ENCODE measurements at regions not wholly inside any gene's neighbourhood (a gene's known extent, or its start where the extent isn't known, plus 50 kb on each side); places are given as distances from the start of the nearest gene placed in this dataset.
A peak's percentile ranks its signal among the peaks of the same experiment; 100 is the strongest.
"Not testable (repeated sequence)": the region's sequence is repeated elsewhere in the genome, so short reads cannot be mapped to it uniquely, and the experiment has no call there.

GRCh38 chr21:35178827-35179226 is 129.7 kb upstream of the RUNX1 start:
- peaks cover 23 to 25% of the 10 kb centered on the region in 2 donors for H3K9me3 Mint-ChIP-seq
- ATAC-seq (replicated peaks) (peak; percentile 75 to 81), DNase-seq (no peak)
- peak overlapping the region in 1 of 2 donors; percentile 18 for H3K4me3 Mint-ChIP-seq
- peak overlapping the region; percentile 48 for H3K27ac Mint-ChIP-seq
- peaks cover 10 to 39% of the 10 kb centered on the region in 2 donors for H3K4me1 Mint-ChIP-seq
- H3K27me3 Mint-ChIP-seq, result no peaks in the 10 kb centered on the region
- peaks cover 8 to 18% of the 10 kb centered on the region in 2 donors for H3K36me3 Mint-ChIP-seq

- H3K27ac Mint-ChIP-seq, result no peak overlapping the region
Measured at GRCh38 chr21:35178098-35178497, 129.0 kb upstream of the RUNX1 start.

GRCh38 chr21:35172231-35172630 is 123.1 kb upstream of the RUNX1 start:
- Mint-ChIP-seq H3K36me3 (peaks cover 4 to 8% of the 10 kb centered on the region in 2 donors), H3K4me1 (peaks cover 23 to 28% of the 10 kb centered on the region in 2 donors), H3K9me3 (peaks cover 14 to 17% of the 10 kb centered on the region in 2 donors), H3K27ac (no peak overlapping the region), H3K27me3 (no peaks in the 10 kb centered on the region), H3K4me3 (no peak overlapping the region)
- ATAC-seq (replicated peaks) (peak; percentile 54 to 69), DNase-seq (no peak)

More at GRCh38 chr21:35178098-35178497, 129.0 kb upstream of the RUNX1 start:
- peaks cover 18 to 20% of the 10 kb centered on the region in 2 donors for H3K9me3 Mint-ChIP-seq
- peaks cover 10 to 40% of the 10 kb centered on the region in 2 donors for H3K4me1 Mint-ChIP-seq
- peaks cover 8 to 14% of the 10 kb centered on the region in 2 donors for H3K36me3 Mint-ChIP-seq
- ATAC-seq (replicated peaks) (no peak), DNase-seq (no peak)
- no peaks in the 10 kb centered on the region for H3K27me3 Mint-ChIP-seq
- H3K4me3 Mint-ChIP-seq, result no peak overlapping the region

GRCh38 chr21:35171385-35171784 is 122.3 kb upstream of the RUNX1 start:
- Mint-ChIP-seq H3K4me1 (peaks cover 23 to 28% of the 10 kb centered on the region in 2 donors), H3K9me3 (peaks cover 12 to 14% of the 10 kb centered on the region in 2 donors), H3K27me3 (no peaks in the 10 kb centered on the region), H3K36me3 (peaks cover 4 to 5% of the 10 kb centered on the region in 2 donors), H3K4me3 (no peak overlapping the region), H3K27ac (no peak overlapping the region)
- ATAC-seq (replicated peaks), result no peak
- DNase-seq, result no peak

- Mint-ChIP-seq H3K4me3 (no peak overlapping the region), H3K9me3 (peaks cover 7 to 11% of the 10 kb centered on the region in 2 donors), H3K27me3 (no peaks in the 10 kb centered on the region), H3K27ac (no peak overlapping the region), H3K4me1 (peaks cover 23 to 28% of the 10 kb centered on the region in 2 donors), H3K36me3 (no peaks in the 10 kb centered on the region)
- DNase-seq (no peak), ATAC-seq (replicated peaks) (no peak)
Measured at GRCh38 chr21:35170818-35171217, 121.7 kb upstream of the RUNX1 start.

GRCh38 chr21:35170244-35170643 is 121.1 kb upstream of the RUNX1 start:
- no peak overlapping the region for H3K27ac Mint-ChIP-seq
- H3K27me3 Mint-ChIP-seq, result no peaks in the 10 kb centered on the region
- H3K4me3 Mint-ChIP-seq, result no peak overlapping the region
- H3K9me3 Mint-ChIP-seq, result peaks cover 4 to 11% of the 10 kb centered on the region in 2 donors
- H3K4me1 Mint-ChIP-seq, result peaks cover 23 to 28% of the 10 kb centered on the region in 2 donors
- DNase-seq (no peak), ATAC-seq (replicated peaks) (peak; percentile 68 to 69)
- H3K36me3 Mint-ChIP-seq, result peaks cover 0 to 2% of the 10 kb centered on the region in 2 donors

GRCh38 chr21:35169574-35169973 is 120.5 kb upstream of the RUNX1 start:
- ATAC-seq (replicated peaks) (no peak), DNase-seq (no peak)
- Mint-ChIP-seq H3K36me3 (peaks cover 0 to 4% of the 10 kb centered on the region in 2 donors), H3K27me3 (no peaks in the 10 kb centered on the region), H3K4me3 (no peak overlapping the region), H3K27ac (no peak overlapping the region), H3K4me1 (peaks cover 23 to 28% of the 10 kb centered on the region in 2 donors), H3K9me3 (peaks cover 0 to 9% of the 10 kb centered on the region in 2 donors)

- no peak overlapping the region for H3K27ac Mint-ChIP-seq
- peaks cover 0 to 4% of the 10 kb centered on the region in 2 donors for H3K36me3 Mint-ChIP-seq
- peaks cover 23 to 28% of the 10 kb centered on the region in 2 donors for H3K4me1 Mint-ChIP-seq
- no peaks in the 10 kb centered on the region for H3K27me3 Mint-ChIP-seq
- ATAC-seq (replicated peaks), result no peak
- DNase-seq, result no peak
- H3K9me3 Mint-ChIP-seq, result peaks cover 0 to 9% of the 10 kb centered on the region in 2 donors
- H3K4me3 Mint-ChIP-seq, result no peak overlapping the region
Measured at GRCh38 chr21:35168735-35169134, 119.6 kb upstream of the RUNX1 start.

- peaks cover 0 to 4% of the 10 kb centered on the region in 2 donors for H3K36me3 Mint-ChIP-seq
- ATAC-seq (replicated peaks), result no peak
- DNase-seq, result no peak
- H3K27ac Mint-ChIP-seq, result no peak overlapping the region
- H3K4me1 Mint-ChIP-seq, result peaks cover 3 to 5% of the 10 kb centered on the region in 2 donors
- no peaks in the 10 kb centered on the region for H3K27me3 Mint-ChIP-seq
- H3K9me3 Mint-ChIP-seq, result peaks cover under 1 to 5% of the 10 kb centered on the region in 2 donors
- no peak overlapping the region for H3K4me3 Mint-ChIP-seq
Measured at GRCh38 chr21:35164971-35165483, 115.9 kb upstream of the RUNX1 start.

GRCh38 chr21:35164380-35164779 is 115.3 kb upstream of the RUNX1 start:
- Mint-ChIP-seq H3K27me3 (no peaks in the 10 kb centered on the region), H3K9me3 (peaks cover 6 to 8% of the 10 kb centered on the region in 2 donors)

GRCh38 chr21:35163411-35163810 is 114.3 kb upstream of the RUNX1 start:
- no peak for DNase-seq
- no peaks in the 10 kb centered on the region for H3K4me1 Mint-ChIP-seq
- no peaks in the 10 kb centered on the region for H3K27me3 Mint-ChIP-seq
- peaks cover 0 to 4% of the 10 kb centered on the region in 2 donors for H3K36me3 Mint-ChIP-seq
- H3K27ac Mint-ChIP-seq, result no peak overlapping the region
- H3K9me3 Mint-ChIP-seq, result peaks cover 6 to 10% of the 10 kb centered on the region in 2 donors
- ATAC-seq (replicated peaks), result no peak
- no peak overlapping the region for H3K4me3 Mint-ChIP-seq

More at GRCh38 chr21:35164380-35164779, 115.3 kb upstream of the RUNX1 start:
- Mint-ChIP-seq H3K4me1 (peaks cover 0 to 5% of the 10 kb centered on the region in 2 donors), H3K36me3 (peaks cover 0 to 4% of the 10 kb centered on the region in 2 donors), H3K4me3 (no peak overlapping the region), H3K27ac (no peak overlapping the region)
- DNase-seq, result no peak
- no peak for ATAC-seq (replicated peaks)

- no peak for DNase-seq
- Mint-ChIP-seq H3K4me3 (no peak overlapping the region), H3K27me3 (no peaks in the 10 kb centered on the region), H3K27ac (no peak overlapping the region), H3K9me3 (peaks cover 9 to 11% of the 10 kb centered on the region in 2 donors), H3K4me1 (no peaks in the 10 kb centered on the region), H3K36me3 (peaks cover 0 to 4% of the 10 kb centered on the region in 2 donors)
- no peak for ATAC-seq (replicated peaks)
Measured at GRCh38 chr21:35162831-35163230, 113.7 kb upstream of the RUNX1 start.

- DNase-seq (no peak), ATAC-seq (replicated peaks) (no peak)
- H3K27me3 Mint-ChIP-seq, result no peaks in the 10 kb centered on the region
- no peak overlapping the region for H3K4me3 Mint-ChIP-seq
- H3K9me3 Mint-ChIP-seq, result peaks cover 16 to 18% of the 10 kb centered on the region in 2 donors
- no peak overlapping the region for H3K27ac Mint-ChIP-seq
- peaks cover 4 to 7% of the 10 kb centered on the region in 2 donors for H3K36me3 Mint-ChIP-seq
- no peaks in the 10 kb centered on the region for H3K4me1 Mint-ChIP-seq
Measured at GRCh38 chr21:35159881-35160280, 110.8 kb upstream of the RUNX1 start.

- DNase-seq; H3K36me3 Mint-ChIP-seq; H3K27ac Mint-ChIP-seq; H3K4me3 Mint-ChIP-seq; H3K27me3 Mint-ChIP-seq; H3K4me1 Mint-ChIP-seq; ATAC-seq (replicated peaks): not testable (repeated sequence)
- peaks cover 16 to 18% of the 10 kb centered on the region in 2 donors for H3K9me3 Mint-ChIP-seq
Measured at GRCh38 chr21:35157374-35157773, 108.3 kb upstream of the RUNX1 start.

Data from stimulated activated naive B cell treated with anti-CD40 and anti-IgM and Interleukin-4, amounts not matched to agents 10 μg/mL and 1 μg/mL and 100 μg/mL, for 72 hours (primary cell).